Liver (tissue), 3 donors: ENCODE measurements at regions not wholly inside any gene's neighbourhood (a gene's known extent, or its start where the extent isn't known, plus 50 kb on each side); places are given as distances from the start of the nearest gene placed in this dataset.

Experiments
- ATF3 ChIP-seq: IDR thresholded peaks from 2 replicates; pipeline ENCODE4 v1.6.1; 2016; ENCODE audit warnings: antibody characterized with exemption
- CTCF ChIP-seq: fragments of 150-350 bp; IDR thresholded peaks from 2 replicates; pipeline ENCODE4 v1.5.1; 2017; ENCODE audit warnings: improper control_type of control experiment, low read depth, low read length; ENCODE audit not compliant: missing input control
- MAX ChIP-seq: IDR thresholded peaks from 2 replicates; pipeline ENCODE4 v1.6.1; 2016; ENCODE audit warnings: antibody characterized with exemption
- TAF1 ChIP-seq: conservative IDR thresholded peaks from 2 replicates; pipeline ENCODE4 v1.6.1; 2016; ENCODE audit warnings: antibody characterized with exemption, mild to moderate bottlenecking
- YY1 ChIP-seq: IDR thresholded peaks from 2 replicates; pipeline ENCODE4 v1.6.1; 2016; ENCODE audit warnings: antibody characterized with exemption, mild to moderate bottlenecking
- ZBTB33 ChIP-seq: IDR thresholded peaks from 2 replicates; pipeline ENCODE4 v1.6.1; 2016; ENCODE audit warnings: antibody characterized with exemption
- donor health status: healthy.
- donor health status: healthy.

GRCh38 chr15:70235347-70235746 lies 137.6 kb upstream of the TLE3 start:
- TF ChIP-seq CTCF (no peak), YY1 (no peak), ZBTB33 (no peak), ATF3 (no peak), MAX (no peak), TAF1 (no peak)
